Loucy (cell line): ENCODE measurements at regions not wholly inside any gene's neighbourhood (a gene's known extent, or its start where the extent isn't known, plus 50 kb on each side); places are given as distances from the start of the nearest gene placed in this dataset.

Source experiments
- CTCF ChIP-seq: fragments of 200-600 bp; sonication (generic); conservative IDR thresholded peaks from 2 replicates; pipeline ENCODE4 v1.5.1; 2014; ENCODE audit warnings: mild to moderate bottlenecking, antibody characterized with exemption, low read length
- EZH2phosphoT487 ChIP-seq: fragments of 200-600 bp; IDR thresholded peaks from 2 replicates; pipeline ENCODE4 v1.6.1; 2018; ENCODE audit warnings: antibody characterized with exemption, mild to moderate bottlenecking, moderate library complexity, borderline replicate concordance

GRCh38 chr5:167602067-167602466 is 689.4 kb upstream of the WWC1 start:
- TF ChIP-seq CTCF = no peak
- TF ChIP-seq EZH2phosphoT487 = no peak
